ENCODE measurements at regions not wholly inside any gene's neighbourhood (a gene's known extent, or its start where the extent isn't known, plus 50 kb on each side); places are given as distances from the start of the nearest gene placed in this dataset.

DNA sequence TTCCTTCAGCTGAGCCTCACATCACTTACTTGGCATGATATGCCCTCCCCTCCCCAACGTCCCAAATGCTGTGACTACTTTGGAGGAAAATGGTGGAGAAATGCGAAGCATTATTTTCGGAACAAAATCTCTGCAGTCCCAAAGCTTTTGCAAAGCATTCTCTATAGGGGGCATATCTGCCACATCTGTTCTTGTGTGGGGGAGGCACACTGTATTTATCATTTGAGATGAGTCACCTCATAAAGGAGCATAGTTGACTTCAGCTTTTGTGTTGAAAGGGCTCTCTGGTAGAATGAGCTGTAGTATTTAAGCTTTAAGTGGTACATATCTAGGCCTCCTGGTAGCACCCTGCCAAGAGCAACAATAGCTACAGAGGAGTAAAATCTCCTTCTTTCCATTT is 447.5 kb downstream of the ADAMTS20 start:
- Histone ChIP-seq H3K14ac (ENCODE audit: low read length in 2 of 2) (no peak overlapping the region), H4K91ac (ENCODE audit: low read length) (no peak overlapping the region)

DNA sequence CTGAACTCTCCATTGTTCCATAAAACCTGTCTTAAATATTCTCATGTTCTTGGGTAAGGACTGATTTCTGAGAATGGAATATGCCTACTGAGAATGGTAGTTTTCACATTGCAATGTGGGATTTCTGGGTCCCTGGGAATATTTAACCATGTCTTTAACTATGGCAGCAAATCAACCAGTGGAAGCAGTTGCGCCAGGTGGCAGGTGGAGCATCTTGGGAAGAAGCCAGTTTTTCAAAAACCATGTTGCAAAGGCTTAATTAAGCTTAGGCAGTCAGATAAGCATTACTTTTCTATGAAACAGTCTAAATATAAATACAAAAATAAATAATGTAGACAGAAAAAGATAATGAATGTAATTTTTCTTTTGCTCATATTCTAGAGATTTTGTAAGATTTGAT is 448.1 kb downstream of the ADAMTS20 start:
- 100% methylated on average over 1 of the region's 1 CpG for WGBS
- H3K4me2 ChIP-seq (ENCODE audit: low read length, poor library complexity, severe bottlenecking), result no peak overlapping the region
- H2AFZ ChIP-seq (ENCODE audit: low read depth, low read length), result no peak overlapping the region
- no peaks in the 10 kb centered on the region for H3K27me3 ChIP-seq (ENCODE audit: control insufficient read depth in 1 of 2, insufficient read depth in 1 of 2, low read length in 2 of 2)
- no peak overlapping the region for H3K9ac ChIP-seq (ENCODE audit: low read length)
- H3K18ac ChIP-seq (ENCODE audit: low read depth in 1 of 2, low read length in 2 of 2), result no peak overlapping the region
- H3K23ac ChIP-seq (ENCODE audit: low read length in 2 of 2), result no peak overlapping the region
- H2BK12ac ChIP-seq (ENCODE audit: low read length in 2 of 2), result no peak overlapping the region
- no peaks in the 10 kb centered on the region for H3K79me1 ChIP-seq (replicated peaks; ENCODE audit: low read length, poor library complexity, severe bottlenecking)
- no peak overlapping the region for H2AK5ac ChIP-seq (ENCODE audit: low read length, severe bottlenecking)
- no peak overlapping the region for H2BK5ac ChIP-seq (ENCODE audit: low read depth, low read length, poor library complexity, severe bottlenecking)
- no peaks in the 10 kb centered on the region for H3K36me3 ChIP-seq (ENCODE audit: control insufficient read depth in 1 of 2, insufficient read depth in 2 of 2, low read depth in 1 of 2, low read length in 2 of 2)
- H4K8ac ChIP-seq (ENCODE audit: low read length), result no peak overlapping the region
- DNase-seq, result no peak
- no peak overlapping the region for H3K4me3 ChIP-seq (ENCODE audit: insufficient read depth in 1 of 2, low read depth in 1 of 2, low read length in 2 of 2)
- no peak overlapping the region for H2BK15ac ChIP-seq (ENCODE audit: low read depth, poor library complexity, severe bottlenecking)
- no peak overlapping the region for H4K91ac ChIP-seq (ENCODE audit: low read length)
- H3K4me1 ChIP-seq (ENCODE audit: control insufficient read depth, insufficient read depth, low read depth, low read length), result peaks cover 2% of the 10 kb centered on the region
- no peak overlapping the region for H3K14ac ChIP-seq (ENCODE audit: low read length in 2 of 2)
- H3K27ac ChIP-seq (ENCODE audit: low read length, poor library complexity, severe bottlenecking), result no peak overlapping the region
- H3K9me3 ChIP-seq (ENCODE audit: control insufficient read depth, low read length), result no peaks in the 10 kb centered on the region
- no peak overlapping the region for H3K4ac ChIP-seq (ENCODE audit: low read depth in 1 of 2, low read length in 2 of 2)
- H2BK120ac ChIP-seq (ENCODE audit: low read depth, low read length), result no peak overlapping the region

More for the DNA sequence above, 447.5 kb downstream of the ADAMTS20 start:
- H4K8ac ChIP-seq (ENCODE audit: low read length), result no peak overlapping the region
- H3K36me3 ChIP-seq (ENCODE audit: control insufficient read depth in 1 of 2, insufficient read depth in 2 of 2, low read depth in 1 of 2, low read length in 2 of 2), result no peaks in the 10 kb centered on the region
- peaks cover 2% of the 10 kb centered on the region for H3K4me1 ChIP-seq (ENCODE audit: control insufficient read depth, insufficient read depth, low read depth, low read length)
- no peak overlapping the region for H3K27ac ChIP-seq (ENCODE audit: low read length, poor library complexity, severe bottlenecking)
- no peak overlapping the region for H2AK5ac ChIP-seq (ENCODE audit: low read length, severe bottlenecking)
- DNase-seq, result no peak
- no peak overlapping the region for H3K4ac ChIP-seq (ENCODE audit: low read depth in 1 of 2, low read length in 2 of 2)
- no peak overlapping the region for H2BK120ac ChIP-seq (ENCODE audit: low read depth, low read length)
- H2AFZ ChIP-seq (ENCODE audit: low read depth, low read length), result no peak overlapping the region
- H2BK5ac ChIP-seq (ENCODE audit: low read depth, low read length, poor library complexity, severe bottlenecking), result no peak overlapping the region
- WGBS, result 100% methylated on average over 3 of the region's 3 CpGs
- no peak overlapping the region for H2BK15ac ChIP-seq (ENCODE audit: low read depth, poor library complexity, severe bottlenecking)
- no peak overlapping the region for H2BK12ac ChIP-seq (ENCODE audit: low read length in 2 of 2)
- H3K23ac ChIP-seq (ENCODE audit: low read length in 2 of 2), result no peak overlapping the region
- no peak overlapping the region for H3K18ac ChIP-seq (ENCODE audit: low read depth in 1 of 2, low read length in 2 of 2)
- H3K9ac ChIP-seq (ENCODE audit: low read length), result no peak overlapping the region
- H3K4me3 ChIP-seq (ENCODE audit: insufficient read depth in 1 of 2, low read depth in 1 of 2, low read length in 2 of 2), result no peak overlapping the region
- H3K79me1 ChIP-seq (replicated peaks; ENCODE audit: low read length, poor library complexity, severe bottlenecking), result no peaks in the 10 kb centered on the region
- no peak overlapping the region for H3K4me2 ChIP-seq (ENCODE audit: low read length, poor library complexity, severe bottlenecking)
- no peaks in the 10 kb centered on the region for H3K9me3 ChIP-seq (ENCODE audit: control insufficient read depth, low read length)
- no peaks in the 10 kb centered on the region for H3K27me3 ChIP-seq (ENCODE audit: control insufficient read depth in 1 of 2, insufficient read depth in 1 of 2, low read length in 2 of 2)

DNA sequence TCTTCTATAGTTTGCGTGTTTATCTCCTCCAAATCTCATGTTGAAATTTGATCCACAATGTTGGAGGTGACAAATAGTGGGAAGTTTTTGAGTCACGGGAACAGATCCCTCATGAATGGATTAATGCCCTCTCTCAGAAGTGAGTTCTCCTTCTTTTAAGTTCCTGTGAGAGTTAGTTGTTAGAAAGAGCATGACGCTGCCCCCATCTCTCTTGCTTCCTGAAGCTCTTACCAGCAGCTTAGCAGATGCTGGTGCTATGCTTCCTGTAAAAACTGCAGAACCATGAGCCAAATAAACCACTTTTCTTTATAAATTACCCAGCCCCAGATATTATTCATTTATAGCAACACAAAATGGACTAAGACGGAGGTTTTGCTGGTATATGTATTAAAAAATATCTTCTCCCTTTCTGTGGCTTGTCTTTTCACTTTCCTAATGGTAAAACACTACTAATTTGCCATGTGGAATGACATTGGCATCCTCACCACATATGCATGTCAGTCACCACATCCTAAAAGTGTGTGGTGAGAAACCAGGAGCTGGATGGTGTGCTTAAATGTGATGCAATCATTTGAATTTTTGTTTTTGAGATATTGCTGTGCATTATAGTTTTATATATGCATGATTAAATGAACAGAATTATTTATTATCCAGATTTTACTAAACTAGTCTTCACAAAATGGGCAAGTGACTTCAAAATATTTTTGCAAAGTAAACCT is 449.3 kb downstream of the ADAMTS20 start:
- Histone ChIP-seq H3K9me3 (ENCODE audit: control insufficient read depth, low read length) (no peaks in the 10 kb centered on the region), H2BK120ac (ENCODE audit: low read depth, low read length) (no peak overlapping the region), H3K4ac (ENCODE audit: low read depth in 1 of 2, low read length in 2 of 2) (no peak overlapping the region), H2BK12ac (ENCODE audit: low read length in 2 of 2) (no peak overlapping the region), H3K4me3 (ENCODE audit: insufficient read depth in 1 of 2, low read depth in 1 of 2, low read length in 2 of 2) (no peak overlapping the region), H3K79me1 (replicated peaks; ENCODE audit: low read length, poor library complexity, severe bottlenecking) (no peaks in the 10 kb centered on the region), H2AFZ (ENCODE audit: low read depth, low read length) (no peak overlapping the region), H2BK15ac (ENCODE audit: low read depth, poor library complexity, severe bottlenecking) (no peak overlapping the region), H3K27ac (ENCODE audit: low read length, poor library complexity, severe bottlenecking) (no peak overlapping the region), H3K18ac (ENCODE audit: low read depth in 1 of 2, low read length in 2 of 2) (no peak overlapping the region), H3K4me1 (ENCODE audit: control insufficient read depth, insufficient read depth, low read depth, low read length) (peaks cover 2% of the 10 kb centered on the region), H3K23ac (ENCODE audit: low read length in 2 of 2) (no peak overlapping the region), H2AK5ac (ENCODE audit: low read length, severe bottlenecking) (no peak overlapping the region), H2BK5ac (ENCODE audit: low read depth, low read length, poor library complexity, severe bottlenecking) (no peak overlapping the region), H3K9ac (ENCODE audit: low read length) (no peak overlapping the region), H3K14ac (ENCODE audit: low read length in 2 of 2) (no peak overlapping the region), H3K27me3 (ENCODE audit: control insufficient read depth in 1 of 2, insufficient read depth in 1 of 2, low read length in 2 of 2) (no peaks in the 10 kb centered on the region), H4K8ac (ENCODE audit: low read length) (no peak overlapping the region), H3K4me2 (ENCODE audit: low read length, poor library complexity, severe bottlenecking) (no peak overlapping the region), H4K91ac (ENCODE audit: low read length) (no peak overlapping the region), H3K36me3 (ENCODE audit: control insufficient read depth in 1 of 2, insufficient read depth in 2 of 2, low read depth in 1 of 2, low read length in 2 of 2) (no peaks in the 10 kb centered on the region)
- 45% methylated on average over 2 of the region's 4 CpGs for WGBS
- no peak for DNase-seq

DNA sequence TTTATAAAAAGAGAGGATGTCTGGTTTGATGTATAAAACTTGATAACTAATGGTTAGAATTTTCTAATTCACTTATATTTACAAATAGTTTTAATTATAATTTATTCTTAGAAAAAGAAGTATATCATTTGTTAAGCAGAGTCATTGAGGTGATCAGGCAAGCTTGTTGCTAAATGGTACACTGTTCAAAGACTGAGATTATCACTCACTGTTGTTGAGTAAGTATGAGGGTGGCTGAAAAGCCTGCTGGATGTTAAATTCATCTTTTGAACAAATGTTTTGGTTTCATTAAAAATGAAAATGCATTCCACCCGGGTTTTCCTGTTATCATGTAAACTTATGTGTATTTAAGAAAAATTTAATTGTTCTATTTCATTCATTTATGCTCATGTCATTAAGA is 451.8 kb downstream of the ADAMTS20 start:
- Histone ChIP-seq H3K18ac (ENCODE audit: low read depth in 1 of 2, low read length in 2 of 2) (no peak overlapping the region), H2BK120ac (ENCODE audit: low read depth, low read length) (no peak overlapping the region), H3K9me3 (ENCODE audit: control insufficient read depth, low read length) (no peaks in the 10 kb centered on the region), H3K36me3 (ENCODE audit: control insufficient read depth in 1 of 2, insufficient read depth in 2 of 2, low read depth in 1 of 2, low read length in 2 of 2) (no peaks in the 10 kb centered on the region), H3K27me3 (ENCODE audit: control insufficient read depth in 1 of 2, insufficient read depth in 1 of 2, low read length in 2 of 2) (no peaks in the 10 kb centered on the region), H2BK12ac (ENCODE audit: low read length in 2 of 2) (no peak overlapping the region), H3K4ac (ENCODE audit: low read depth in 1 of 2, low read length in 2 of 2) (no peak overlapping the region), H3K27ac (ENCODE audit: low read length, poor library complexity, severe bottlenecking) (no peak overlapping the region), H2AFZ (ENCODE audit: low read depth, low read length) (no peak overlapping the region), H3K14ac (ENCODE audit: low read length in 2 of 2) (no peak overlapping the region), H4K91ac (ENCODE audit: low read length) (no peak overlapping the region), H2BK15ac (ENCODE audit: low read depth, poor library complexity, severe bottlenecking) (no peak overlapping the region), H3K4me3 (ENCODE audit: insufficient read depth in 1 of 2, low read depth in 1 of 2, low read length in 2 of 2) (no peak overlapping the region), H2AK5ac (ENCODE audit: low read length, severe bottlenecking) (no peak overlapping the region), H3K79me1 (replicated peaks; ENCODE audit: low read length, poor library complexity, severe bottlenecking) (no peaks in the 10 kb centered on the region), H3K23ac (ENCODE audit: low read length in 2 of 2) (no peak overlapping the region), H4K8ac (ENCODE audit: low read length) (no peak overlapping the region), H3K9ac (ENCODE audit: low read length) (no peak overlapping the region), H2BK5ac (ENCODE audit: low read depth, low read length, poor library complexity, severe bottlenecking) (no peak overlapping the region), H3K4me1 (ENCODE audit: control insufficient read depth, insufficient read depth, low read depth, low read length) (peaks cover 2% of the 10 kb centered on the region), H3K4me2 (ENCODE audit: low read length, poor library complexity, severe bottlenecking) (no peak overlapping the region)
- no CpG with 5 or more reads among the region's 1 CpG for WGBS
- DNase-seq, result no peak
